Right ventricle myocardium superior (tissue), 1 donor: ENCODE measurements at regions not wholly inside any gene's neighbourhood (a gene's known extent, or its start where the extent isn't known, plus 50 kb on each side); places are given as distances from the start of the nearest gene placed in this dataset.
"Not testable (repeated sequence)": the region's sequence is repeated elsewhere in the genome, so short reads cannot be mapped to it uniquely, and the experiment has no call there.

Experiments used
- ATAC-seq: fragments of 200-7000 bp; cut with Tn5 transposase; one replicate; pipeline ENCODE4 v1.9.1; 2020; ENCODE audit warnings: mild to moderate bottlenecking; ENCODE audit not compliant: poor library complexity
- DNase-seq: peaks from one replicate; pipeline ENCODE4 v3.0.0-alpha.2; 2020
- intact Hi-C: fragments of 100-400 bp; cut with DNase I; formaldehyde crosslinking; loops from one replicate; pipeline ENCODE4 v1.11.2; 2022
- donor health status: DM: no; HTN: yes; CAD: no; lungs with severe emphysema.

DNA sequence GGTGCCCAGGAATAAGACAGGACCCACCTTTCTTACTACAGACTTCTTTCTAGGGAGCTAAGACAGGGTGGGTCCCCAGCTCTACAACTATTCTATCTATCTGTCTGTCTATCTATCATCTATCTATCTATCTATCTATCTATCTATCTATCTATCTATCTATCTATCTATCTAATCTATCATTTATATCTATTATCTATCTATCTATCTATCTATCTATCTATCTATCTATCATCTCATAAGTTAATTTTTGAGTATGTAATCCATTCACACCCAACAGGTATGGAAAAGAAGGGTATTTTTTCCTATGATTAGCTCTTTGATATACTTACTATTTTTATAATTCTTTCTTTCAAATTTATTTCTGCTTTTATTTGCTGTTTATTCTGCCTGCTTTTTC is 55.9 kb downstream of the BAMBI start:
- DNase-seq (no peak), ATAC-seq (no peak)
- intact Hi-C loops = no loop called here

- no peak for ATAC-seq
- intact Hi-C loops = no loop called here
- no peak for DNase-seq
These were observed 56.3 kb downstream of the BAMBI start for GRCh38 chr10:28733647-28734046.

DNA sequence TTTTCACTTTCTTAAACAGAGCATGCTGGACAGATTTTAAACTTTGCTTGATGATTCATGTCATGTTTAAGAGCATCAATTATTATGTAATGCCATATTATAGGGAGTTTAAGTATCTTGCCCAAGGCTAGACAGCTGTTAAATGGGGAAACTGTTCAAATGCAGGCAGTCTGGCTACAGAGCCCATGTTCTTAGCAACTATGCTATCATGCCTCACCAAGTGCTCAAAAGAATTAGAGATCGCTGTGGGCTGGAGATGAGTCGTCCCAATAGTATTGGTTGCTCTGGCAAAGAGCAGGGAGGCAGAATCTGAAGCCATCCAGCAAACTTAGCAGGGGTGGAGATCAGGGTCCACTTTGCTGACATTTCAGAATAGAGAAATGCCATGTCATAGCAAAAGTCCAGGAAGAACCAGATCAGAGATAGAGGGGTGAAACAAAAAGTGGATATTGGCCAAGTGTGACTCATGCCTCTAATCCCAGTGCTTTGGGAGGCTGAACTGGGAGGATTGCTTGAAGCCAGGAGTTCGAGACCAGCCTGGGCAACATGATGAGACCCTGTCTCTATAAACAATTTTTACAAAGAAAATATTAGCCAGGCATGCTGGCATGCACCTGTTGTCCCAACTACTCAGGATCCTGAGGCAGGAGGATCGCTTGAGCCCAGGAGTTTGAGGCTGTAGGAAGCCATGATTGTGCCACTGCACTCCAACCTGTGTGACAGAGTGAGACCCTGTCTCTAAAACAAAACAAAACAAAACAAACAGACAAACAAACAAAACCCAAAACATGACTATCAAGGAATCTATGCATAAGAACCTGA is 57.8 kb downstream of the BAMBI start:
- DNase-seq (no peak), ATAC-seq (no peak)
- intact Hi-C loops = no loop called here

- ATAC-seq (no peak), DNase-seq (no peak)
- intact Hi-C loops = no loop called here
These were observed 59.8 kb downstream of the BAMBI start for GRCh38 chr10:28737096-28737495.

GRCh38 chr10:28738200-28738599 is 60.9 kb downstream of the BAMBI start:
- DNase-seq (no peak), ATAC-seq (no peak)
- intact Hi-C loops = no loop called here

DNA sequence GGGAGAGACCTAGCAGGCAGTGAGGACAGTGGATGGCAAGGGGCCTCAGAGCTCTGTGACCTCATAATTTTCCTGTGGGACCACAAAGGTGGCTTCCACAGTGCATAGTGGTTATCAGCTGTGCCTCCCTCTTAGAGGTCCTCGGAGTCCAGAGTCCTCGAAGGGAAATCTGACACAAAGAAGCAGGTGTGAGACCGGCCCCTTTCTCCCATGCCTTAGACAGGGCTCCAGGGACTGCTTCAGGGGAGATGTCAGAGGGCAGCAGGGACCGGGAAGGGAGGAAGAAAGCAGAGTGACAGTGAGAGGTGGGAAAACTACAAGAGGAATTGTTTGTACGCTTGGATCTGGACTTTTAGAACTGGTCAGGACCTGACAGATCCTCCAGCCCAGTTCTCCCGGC is 66.3 kb downstream of the BAMBI start:
- intact Hi-C loops = no loop called here
- ATAC-seq (no peak), DNase-seq (no peak)

DNA sequence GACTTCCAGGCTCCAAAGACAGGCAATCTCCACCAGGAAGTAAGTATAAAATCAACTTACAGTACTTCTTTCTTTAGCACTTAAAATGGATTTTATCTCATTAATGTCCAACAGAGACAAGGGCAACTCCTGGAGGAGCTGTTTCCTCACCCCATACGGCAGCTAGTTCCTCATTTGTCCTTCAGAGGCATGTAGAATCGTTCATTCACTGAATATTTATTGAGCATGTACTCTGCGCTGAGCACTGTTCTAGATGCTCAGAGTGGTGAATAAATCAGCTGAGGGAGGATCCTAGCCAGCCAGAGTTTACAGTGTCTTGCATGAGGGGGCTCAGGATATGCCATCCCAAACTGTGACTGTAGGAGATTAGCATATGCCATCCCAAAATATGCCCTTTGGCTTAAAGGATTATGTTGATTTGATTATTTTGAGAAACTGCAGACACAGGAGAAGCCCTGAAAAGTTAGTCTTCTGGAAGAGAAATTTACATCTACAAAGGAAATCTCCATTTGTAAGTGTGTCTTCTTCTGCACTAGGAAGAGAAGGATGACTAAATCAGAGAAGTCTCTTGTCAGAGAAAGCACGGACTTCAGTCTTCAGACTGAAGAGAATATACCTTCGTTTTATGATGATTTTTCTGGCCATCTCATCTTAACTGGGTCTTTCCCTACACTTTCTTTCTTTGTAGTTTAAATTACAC is 66.9 kb downstream of the BAMBI start:
- intact Hi-C loops = no loop called here
- DNase-seq (no peak), ATAC-seq (no peak)

DNA sequence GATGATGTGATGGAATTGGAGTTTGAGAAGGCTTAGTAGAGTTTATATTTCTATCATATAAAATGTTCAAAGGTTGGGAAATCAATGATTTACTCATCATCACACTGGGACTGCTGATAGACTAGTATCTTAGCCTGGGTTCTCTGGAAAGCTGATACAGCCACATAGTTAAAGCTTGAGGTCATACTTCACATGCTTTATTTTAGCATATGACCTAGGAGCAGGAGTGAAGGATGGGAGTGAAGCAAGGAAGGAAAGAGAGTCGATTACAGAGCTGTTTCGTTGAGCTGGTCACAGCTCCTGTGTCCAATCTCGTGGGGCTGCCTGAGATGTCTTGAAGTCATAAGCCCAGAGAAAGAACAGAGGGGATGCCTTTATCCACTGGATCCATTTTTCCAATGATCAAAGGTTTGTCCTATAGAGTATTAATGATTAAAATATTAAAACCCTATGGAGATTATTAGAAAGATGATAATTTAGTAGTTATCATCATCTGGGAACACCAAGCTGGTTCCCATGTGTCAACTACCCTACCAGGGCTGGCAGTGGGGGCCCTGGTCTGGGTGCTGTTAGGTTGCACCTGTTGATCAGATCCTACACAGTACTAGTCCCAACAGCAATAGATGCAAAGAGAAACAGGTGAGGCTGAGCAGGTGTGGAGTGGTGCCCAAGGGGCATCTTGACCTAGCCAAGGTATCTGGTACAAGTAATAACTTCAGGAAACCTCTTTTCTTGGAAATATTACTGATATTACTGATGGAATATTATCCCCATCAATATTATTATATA is 77.8 kb downstream of the BAMBI start:
- intact Hi-C loops = no loop called here
- ATAC-seq (no peak), DNase-seq (no peak)

GRCh38 chr10:28761084-28761846 is 83.9 kb downstream of the BAMBI start:
- DNase-seq = no peak
- ATAC-seq = no peak
- intact Hi-C loops = no loop called here

GRCh38 chr10:28763471-28764170 is 86.3 kb downstream of the BAMBI start:
- ATAC-seq (no peak), DNase-seq (no peak)
- intact Hi-C loops = no loop called here

DNA sequence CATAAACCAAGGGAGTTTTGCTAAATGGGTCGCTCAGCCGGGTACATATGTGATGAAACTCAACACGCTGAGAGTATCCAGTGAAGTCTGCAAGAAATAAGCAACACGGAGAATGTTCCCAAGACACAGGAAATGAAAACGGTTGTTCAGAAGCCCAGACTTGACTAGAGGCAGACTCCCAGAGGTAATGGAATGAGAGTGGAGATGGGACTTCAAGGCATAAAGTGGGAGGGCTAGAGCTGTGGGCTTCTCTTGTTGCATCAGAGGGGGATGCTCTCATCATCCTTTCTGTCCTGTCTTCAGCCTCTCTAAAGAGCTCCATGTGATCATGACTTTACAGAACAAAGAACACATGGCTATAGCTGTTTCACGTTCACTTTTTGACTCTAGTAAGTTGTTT is 88.3 kb downstream of the BAMBI start:
- intact Hi-C loops = no loop called here
- no peak for DNase-seq
- ATAC-seq = no peak

- DNase-seq (no peak), ATAC-seq (no peak)
- intact Hi-C loops = no loop called here
These were observed 90.9 kb downstream of the BAMBI start for GRCh38 chr10:28768227-28768626.

GRCh38 chr10:28769091-28769604 is 91.8 kb downstream of the BAMBI start:
- intact Hi-C loops = no loop called here
- no peak for DNase-seq
- ATAC-seq = no peak

DNA sequence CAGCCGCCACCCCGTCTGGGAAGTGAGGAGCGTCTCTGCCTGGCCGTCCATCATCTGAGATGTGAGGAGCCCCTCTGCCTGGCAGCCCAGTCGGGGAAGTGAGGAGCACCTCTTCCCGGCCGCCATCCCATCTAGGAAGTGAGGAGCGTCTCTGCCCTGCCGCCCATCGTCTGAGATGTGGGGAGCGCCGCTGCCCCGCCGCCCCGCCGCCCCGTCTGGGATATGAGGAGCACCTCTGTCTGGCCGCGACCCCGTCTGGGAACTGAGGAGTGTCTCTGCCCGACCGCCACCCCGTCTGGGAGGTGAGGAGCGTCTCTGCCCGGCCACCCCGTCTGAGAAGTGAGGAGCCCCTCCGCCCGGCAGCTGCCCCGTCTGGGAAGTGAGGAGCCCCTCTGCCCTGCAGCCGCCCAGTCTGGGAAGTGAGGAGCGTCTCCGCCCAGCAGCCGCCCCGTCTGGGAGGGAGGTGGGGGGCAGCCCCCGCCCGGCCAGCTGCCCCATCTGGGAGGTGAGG is 94.3 kb downstream of the BAMBI start:
- intact Hi-C loops, ATAC-seq, DNase-seq: not testable (repeated sequence)

DNA sequence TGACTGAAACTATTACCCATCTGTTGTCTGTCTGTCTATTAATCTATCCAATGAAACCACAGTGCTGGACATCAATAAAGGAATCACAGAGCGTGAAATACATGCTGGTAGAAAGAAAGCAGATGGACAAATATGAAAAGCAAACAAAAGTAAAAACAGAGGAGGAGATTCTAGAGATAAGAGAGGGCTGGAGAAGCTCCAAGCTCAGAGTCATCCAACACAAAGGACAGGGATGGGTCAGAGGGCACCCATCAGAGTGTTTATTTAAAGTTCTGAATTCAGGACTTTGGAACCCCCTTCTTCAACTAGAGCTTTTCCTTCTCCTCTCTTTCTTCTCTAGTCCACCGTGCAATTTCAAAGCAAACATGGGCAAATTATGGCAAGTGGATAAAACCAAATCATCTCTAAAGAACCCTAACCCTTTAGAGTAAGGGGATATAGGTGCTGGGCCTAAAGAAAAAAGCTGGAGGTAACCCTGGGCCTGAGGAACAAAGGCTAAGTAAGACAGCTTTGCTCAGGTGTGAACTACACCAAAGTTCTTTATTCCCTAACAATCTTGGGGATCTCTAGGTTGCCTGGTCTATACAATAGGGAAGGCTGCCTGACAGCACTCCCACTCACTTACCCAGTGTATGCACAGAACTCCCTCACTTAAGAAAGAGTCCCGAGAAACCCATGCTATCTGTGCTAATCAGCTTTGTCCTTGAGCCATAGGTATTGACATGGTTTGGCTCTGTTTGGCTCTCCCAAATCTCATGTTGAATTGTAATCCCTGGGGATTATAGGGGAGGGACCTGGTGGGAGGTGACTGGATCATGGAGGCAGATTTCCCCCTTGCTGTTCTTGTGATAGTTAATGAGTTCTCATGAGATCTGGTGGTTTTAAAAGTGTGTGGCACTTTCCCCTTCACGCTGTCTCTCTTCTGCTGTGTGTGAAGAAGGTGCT is 97.0 kb downstream of the BAMBI start:
- intact Hi-C loops = no loop called here
- no peak for DNase-seq
- no peak for ATAC-seq

DNA sequence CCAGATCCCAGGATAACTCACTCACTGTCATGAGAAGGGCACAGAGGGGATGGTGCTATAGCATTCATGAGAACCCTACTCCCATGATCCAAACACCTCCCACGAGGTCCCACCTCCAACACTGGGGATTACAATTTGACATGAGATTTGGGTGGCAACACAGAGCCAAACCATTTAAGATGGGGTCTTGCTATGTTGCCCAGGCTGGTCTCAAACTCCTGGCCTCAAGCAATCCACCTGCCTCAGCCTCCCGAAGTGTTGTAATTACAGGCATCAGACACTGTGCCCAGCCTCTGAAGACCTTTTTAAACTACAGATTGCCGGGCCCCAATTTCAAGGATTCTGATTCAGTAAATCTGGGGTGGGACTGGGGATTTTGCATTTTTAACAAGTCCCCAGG is 98.5 kb downstream of the BAMBI start:
- ATAC-seq = no peak
- no peak for DNase-seq
- intact Hi-C loops = no loop called here

DNA sequence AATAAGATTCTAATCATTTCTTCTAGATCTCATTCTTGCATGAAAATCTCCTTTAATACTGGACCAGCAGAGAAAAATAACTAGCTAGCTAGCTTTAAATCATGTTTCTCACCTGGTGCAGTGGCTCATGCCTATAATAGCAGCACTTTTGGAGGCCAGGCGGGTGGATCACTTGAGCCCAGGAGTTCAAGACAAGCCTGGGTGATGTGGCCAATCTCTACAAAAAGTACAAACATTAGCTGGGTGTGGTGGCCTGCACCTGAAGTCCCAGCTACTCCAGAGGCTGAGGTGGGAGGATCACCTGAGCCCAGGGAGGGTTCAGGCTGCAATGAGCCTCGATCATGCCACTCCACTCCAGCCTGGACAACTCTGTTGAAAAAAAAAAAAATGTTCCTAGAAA is 99.2 kb downstream of the BAMBI start:
- intact Hi-C loops = no loop called here

More for the DNA sequence above, 99.2 kb downstream of the BAMBI start:
- no peak for DNase-seq
- no peak for ATAC-seq
